ENCODE measurements at regions not wholly inside any gene's neighbourhood (a gene's known extent, or its start where the extent isn't known, plus 50 kb on each side); places are given as distances from the start of the nearest gene placed in this dataset.
A peak's percentile ranks its signal among the peaks of the same experiment; 100 is the strongest.

- ATAC-seq (peak; percentile 73), DNase-seq (ENCODE audit: low read depth, low spot score) (no peak), FAIRE-seq (no peak)
- H3K36me3 ChIP-seq (ENCODE audit: control insufficient read depth in 2 of 2, insufficient read depth in 2 of 2, low read length in 1 of 2), result no peaks in the 10 kb centered on the region
- no peak overlapping the region for H3K9ac ChIP-seq (ENCODE audit: control insufficient read depth, insufficient read depth, low read length)
- intact Hi-C loops (cut with micrococcal nuclease; ENCODE audit: unreplicated experiment) (no loop called here), in situ Hi-C loops (cut with MboI) (no loop called here)
- ChIA-PET SMC1A (ENCODE audit: uncharacterized antibody, unreplicated experiment) (interaction anchor here (1.2 kb wide), 1 partner anchor 26 kb away, joined by 3 read pairs; no protein-coding TSS in a partner anchor), CTCF (interaction anchor here (1.3 to 2.4 kb wide), 2 partner anchors 35 to 38 kb away, joined by 4 to 11 read pairs; no protein-coding TSS in a partner anchor), RAD21 (ENCODE audit: unreplicated experiment) (interaction anchor here (0.9 to 7.4 kb wide), 3 partner anchors 13 to 36 kb away, joined by 3 to 71 read pairs (median 4); no protein-coding TSS in a partner anchor), POLR2A (no interaction called here)
- no peaks in the 10 kb centered on the region for H4K20me1 ChIP-seq (ENCODE audit: control insufficient read depth, insufficient read depth)
- no peaks in the 10 kb centered on the region for H3K27me3 ChIP-seq (replicated peaks in 1 of 2; ENCODE audit: control insufficient read depth in 2 of 2, insufficient read depth in 2 of 2, low read length in 1 of 2)
- TF ChIP-seq PAX8 (IDR thresholded peaks at IDR 0.05), result no peak
- TF ChIP-seq FOXK2 (IDR thresholded peaks at IDR 0.05), result no peak
- no peak for TF ChIP-seq TCF12 (IDR thresholded peaks at IDR 0.05; ENCODE audit: low read depth, low read length)
- 0 out of 2 replicates have a peak, but pooled peaks have one; percentile 43 for TF ChIP-seq NR2F1 (conservative IDR thresholded peaks at IDR 0.05)
- no peak for TF ChIP-seq EED (IDR thresholded peaks at IDR 0.05; ENCODE audit: low read depth)
- TF ChIP-seq SIN3A (IDR thresholded peaks at IDR 0.05; ENCODE audit: low read depth, low read length), result no peak
- no peak for TF ChIP-seq MTA3 (IDR thresholded peaks at IDR 0.05; ENCODE audit: borderline replicate concordance, low read length)
- TF ChIP-seq PKNOX1 (IDR thresholded peaks at IDR 0.05), result peak; percentile 25; the same call in 1 of the 2 replicates
- WGBS (ENCODE audit: insufficient coverage, insufficient replicate concordance, low lambda C conversion rate, missing lambda C conversion rate), result 26% methylated on average over 10 of the region's 10 CpGs
- no peaks in the 10 kb centered on the region; the same call in 2 of the 3 replicates for H3K9me3 ChIP-seq (replicated peaks; ENCODE audit: control insufficient read depth, insufficient read depth, low read length)
- no TSS peak for BruUV-seq (replicated peaks)
- H3K27ac ChIP-seq (ENCODE audit: control insufficient read depth, insufficient read depth), result no peak overlapping the region
- H3K79me2 ChIP-seq (ENCODE audit: control insufficient read depth, insufficient read depth, low read length), result no peaks in the 10 kb centered on the region
- H2AFZ ChIP-seq (ENCODE audit: control insufficient read depth, low read depth, low read length), result no peak overlapping the region
- H3K4me3 ChIP-seq, result no peak overlapping the region
- no peaks in the 10 kb centered on the region for H3K4me1 ChIP-seq (ENCODE audit: control insufficient read depth, insufficient read depth, low read length)
- no peak overlapping the region for H3K4me2 ChIP-seq (ENCODE audit: control insufficient read depth, insufficient read depth)
These were observed 226.4 kb upstream of the PSMD7 start for GRCh38 chr16:74070237-74070636.
